Sciatic nerve (tissue), 2 donors: ENCODE measurements at regions not wholly inside any gene's neighbourhood (a gene's known extent, or its start where the extent isn't known, plus 50 kb on each side); places are given as distances from the start of the nearest gene placed in this dataset.

Experiments
- ATAC-seq: fragments of 200-7000 bp; cut with Tn5 transposase; one replicate; pipeline ENCODE4 v1.9.1; 2020; ENCODE audit warnings: mild to moderate bottlenecking, moderate library complexity
- DNase-seq: peaks from one replicate; pipeline ENCODE4 v3.0.0-alpha.2; 2020; ENCODE audit warnings: low spot score
- intact Hi-C: fragments of 100-400 bp; cut with DNase I; formaldehyde crosslinking; loops from one replicate; pipeline ENCODE4 v1.14.2; 2022
- donor health status: DM: no; HTN: no; CAD: no.
- donor health status: DM: no; HTN: no; CAD: no.

GRCh38 chrX:79645749-79646148, 278.6 kb upstream of the ITM2A start:
- intact Hi-C loops = no loop called here
- DNase-seq (no peak), ATAC-seq (no peak)

- no peak for ATAC-seq
- intact Hi-C loops = no loop called here
- DNase-seq = no peak
These were observed 264.4 kb upstream of the ITM2A start for GRCh38 chrX:79631526-79631925.

GRCh38 chrX:79630033-79631009, 263.2 kb upstream of the ITM2A start:
- DNase-seq (no peak), ATAC-seq (no peak)
- intact Hi-C loops = no loop called here

GRCh38 chrX:79623098-79623762, 256.1 kb upstream of the ITM2A start:
- intact Hi-C loops = no loop called here
- ATAC-seq = no peak
- DNase-seq = no peak

GRCh38 chrX:79618280-79618679, 251.1 kb upstream of the ITM2A start:
- ATAC-seq = no peak
- intact Hi-C loops = no loop called here
- DNase-seq = no peak

- DNase-seq (no peak), ATAC-seq (no peak)
- intact Hi-C loops = no loop called here
These were observed 237.2 kb upstream of the ITM2A start for GRCh38 chrX:79604364-79604763.

- DNase-seq (no peak), ATAC-seq (no peak)
- intact Hi-C loops = no loop called here
These were observed 234.4 kb upstream of the ITM2A start for GRCh38 chrX:79601341-79602131.

- intact Hi-C loops = no loop called here
- ATAC-seq = no peak
- DNase-seq = no peak
These were observed 225.1 kb upstream of the ITM2A start for GRCh38 chrX:79592259-79592658.

GRCh38 chrX:79588233-79588632, 221.1 kb upstream of the ITM2A start:
- intact Hi-C loops = no loop called here
- DNase-seq (no peak), ATAC-seq (no peak)

GRCh38 chrX:79573760-79574159, 206.6 kb upstream of the ITM2A start:
- intact Hi-C loops = no loop called here

GRCh38 chrX:79572566-79572965, 205.4 kb upstream of the ITM2A start:
- DNase-seq = no peak
- intact Hi-C loops = no loop called here

More at GRCh38 chrX:79573760-79574159, 206.6 kb upstream of the ITM2A start:
- DNase-seq = no peak
- ATAC-seq = no peak

GRCh38 chrX:79570524-79571240, 203.5 kb upstream of the ITM2A start:
- ATAC-seq = no peak
- peak; percentile 32 for DNase-seq
- intact Hi-C loops = no loop called here

More at GRCh38 chrX:79572566-79572965, 205.4 kb upstream of the ITM2A start:
- ATAC-seq = no peak

- no peak for DNase-seq
- intact Hi-C loops = no loop called here
- no peak for ATAC-seq
These were observed 201.2 kb upstream of the ITM2A start for GRCh38 chrX:79568309-79568708.

- DNase-seq (no peak), ATAC-seq (no peak)
- intact Hi-C loops = no loop called here
These were observed 197.2 kb upstream of the ITM2A start for GRCh38 chrX:79564362-79564761.

GRCh38 chrX:79559290-79559689, 192.2 kb upstream of the ITM2A start:
- intact Hi-C loops = no loop called here
- ATAC-seq (no peak), DNase-seq (no peak)

- intact Hi-C loops = no loop called here
- no peak for DNase-seq
- no peak for ATAC-seq
These were observed 190.1 kb upstream of the ITM2A start for GRCh38 chrX:79557212-79557611.

- no peak for ATAC-seq
- intact Hi-C loops = no loop called here
- DNase-seq = no peak
These were observed 189.7 kb upstream of the ITM2A start for GRCh38 chrX:79556800-79557199.

- ATAC-seq = no peak
- no peak for DNase-seq
- intact Hi-C loops = no loop called here
These were observed 163.4 kb upstream of the ITM2A start for GRCh38 chrX:79530310-79531108.
